GM12864 (cell line): ENCODE measurements at regions not wholly inside any gene's neighbourhood (a gene's known extent, or its start where the extent isn't known, plus 50 kb on each side); places are given as distances from the start of the nearest gene placed in this dataset.
A peak's percentile ranks its signal among the peaks of the same experiment; 100 is the strongest.

ENCODE experiments used
- DNase-seq: peaks from one replicate; pipeline ENCODE4 v3.0.0-alpha.2; 2011; ENCODE audit warnings: low read depth
- H3K4me3 ChIP-seq: 2 replicates; pipeline ENCODE4 v1.5.1; 2011; ENCODE audit warnings: mild to moderate bottlenecking, low read depth, low read length, control low read depth
- CTCF ChIP-seq: IDR thresholded peaks from 2 replicates; pipeline ENCODE4 v1.5.1; 2011; ENCODE audit warnings: low read depth, mild to moderate bottlenecking, moderate library complexity, low read length, control low read depth, inconsistent platforms; ENCODE audit errors: missing control alignments

- H3K4me3 ChIP-seq = no peak overlapping the region
- no peak for DNase-seq
- TF ChIP-seq CTCF = no peak
Observed at GRCh38 chr6:95087394-95088097, 489.8 kb upstream of the MANEA start.

- peak; percentile 46 for TF ChIP-seq CTCF
- DNase-seq = peak; percentile 4
- H3K4me3 ChIP-seq = no peak overlapping the region
Observed at GRCh38 chr6:95091823-95092436, 485.4 kb upstream of the MANEA start.

- no peak overlapping the region for H3K4me3 ChIP-seq
- TF ChIP-seq CTCF = no peak
- no peak for DNase-seq
Observed at GRCh38 chr6:95093154-95093553, 484.2 kb upstream of the MANEA start.

GRCh38 chr6:95094751-95095663 lies 482.3 kb upstream of the MANEA start:
- H3K4me3 ChIP-seq = no peak overlapping the region
- no peak for DNase-seq
- no peak for TF ChIP-seq CTCF

- no peak for DNase-seq
- no peak for TF ChIP-seq CTCF
- no peak overlapping the region for H3K4me3 ChIP-seq
Observed at GRCh38 chr6:95095855-95096254, 481.5 kb upstream of the MANEA start.

GRCh38 chr6:95099410-95099809 lies 477.9 kb upstream of the MANEA start:
- no peak for TF ChIP-seq CTCF
- no peak for DNase-seq
- no peak overlapping the region for H3K4me3 ChIP-seq
